Lower leg skin (tissue), 4 donors: ENCODE measurements at regions not wholly inside any gene's neighbourhood (a gene's known extent, or its start where the extent isn't known, plus 50 kb on each side); places are given as distances from the start of the nearest gene placed in this dataset.

Source experiments
- DNase-seq, 2 donors: peaks; one replicate each; pipeline ENCODE4 v3.0.0-alpha.2; 2019; ENCODE audit warnings: low spot score in 2 of 2
- H3K4me3 ChIP-seq: fragments of 200-600 bp; sonication (generic); 2 replicates; pipeline ENCODE4 v1.5.1; 2017; ENCODE audit warnings: mild to moderate bottlenecking, low read depth; ENCODE audit not compliant: poor library complexity, severe bottlenecking
- POLR2A ChIP-seq, 2 donors: fragments of 450-650 bp; IDR thresholded peaks; one replicate each; pipeline ENCODE4 v1.6.1; 2016 to 2017; ENCODE audit warnings: antibody characterized with exemption in 2 of 2, mild to moderate bottlenecking in 1 of 2, moderate library complexity in 1 of 2
- WGBS, 2 donors: methylation state at CpG; one replicate each; pipeline ENCODE4 v1.1.5; 2018; 5-methylcytosine and 5-hydroxymethylcytosine counted together
- intact Hi-C: fragments of 100-400 bp; cut with DNase I; formaldehyde crosslinking; loops from one replicate; pipeline ENCODE4 v1.15.0; 2023; ENCODE audit warnings: low total_unique reads
- TF ChIP-seq, protein P1 (sequence below), 3 donors: fragments of 450-650 bp; IDR thresholded peaks; one replicate each; pipeline ENCODE4 v1.5.1; 2016; ENCODE audit warnings: antibody characterized with exemption in 3 of 3, mild to moderate bottlenecking in 3 of 3, moderate library complexity in 2 of 3

DNA sequence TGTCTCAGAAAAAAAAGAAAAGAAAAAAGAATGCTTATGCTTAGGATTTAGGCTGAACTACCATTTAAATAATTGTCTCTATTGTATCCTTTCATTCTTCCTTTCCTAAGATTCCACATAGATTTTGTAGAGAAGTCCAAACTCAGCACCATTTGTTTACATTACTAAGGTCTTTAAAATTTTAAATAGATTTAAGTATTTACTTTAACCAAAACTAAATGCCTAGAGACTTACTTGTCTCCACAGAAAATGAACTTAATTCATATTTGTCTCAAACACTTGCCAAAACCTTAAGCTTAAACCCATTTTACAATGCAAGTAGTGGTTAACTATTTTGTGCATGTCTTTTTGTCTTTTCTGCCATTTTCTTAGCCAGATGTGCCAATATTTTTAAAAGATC is 54.1 kb upstream of the ABI1 start:
- intact Hi-C loops = no loop called here
- DNase-seq = no peak
- no peak for TF ChIP-seq POLR2A (IDR thresholded peaks at IDR 0.05)
- TF ChIP-seq, protein P1, sequence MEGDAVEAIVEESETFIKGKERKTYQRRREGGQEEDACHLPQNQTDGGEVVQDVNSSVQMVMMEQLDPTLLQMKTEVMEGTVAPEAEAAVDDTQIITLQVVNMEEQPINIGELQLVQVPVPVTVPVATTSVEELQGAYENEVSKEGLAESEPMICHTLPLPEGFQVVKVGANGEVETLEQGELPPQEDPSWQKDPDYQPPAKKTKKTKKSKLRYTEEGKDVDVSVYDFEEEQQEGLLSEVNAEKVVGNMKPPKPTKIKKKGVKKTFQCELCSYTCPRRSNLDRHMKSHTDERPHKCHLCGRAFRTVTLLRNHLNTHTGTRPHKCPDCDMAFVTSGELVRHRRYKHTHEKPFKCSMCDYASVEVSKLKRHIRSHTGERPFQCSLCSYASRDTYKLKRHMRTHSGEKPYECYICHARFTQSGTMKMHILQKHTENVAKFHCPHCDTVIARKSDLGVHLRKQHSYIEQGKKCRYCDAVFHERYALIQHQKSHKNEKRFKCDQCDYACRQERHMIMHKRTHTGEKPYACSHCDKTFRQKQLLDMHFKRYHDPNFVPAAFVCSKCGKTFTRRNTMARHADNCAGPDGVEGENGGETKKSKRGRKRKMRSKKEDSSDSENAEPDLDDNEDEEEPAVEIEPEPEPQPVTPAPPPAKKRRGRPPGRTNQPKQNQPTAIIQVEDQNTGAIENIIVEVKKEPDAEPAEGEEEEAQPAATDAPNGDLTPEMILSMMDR (IDR thresholded peaks at IDR 0.05) = no peak
- H3K4me3 ChIP-seq = no peak overlapping the region

DNA sequence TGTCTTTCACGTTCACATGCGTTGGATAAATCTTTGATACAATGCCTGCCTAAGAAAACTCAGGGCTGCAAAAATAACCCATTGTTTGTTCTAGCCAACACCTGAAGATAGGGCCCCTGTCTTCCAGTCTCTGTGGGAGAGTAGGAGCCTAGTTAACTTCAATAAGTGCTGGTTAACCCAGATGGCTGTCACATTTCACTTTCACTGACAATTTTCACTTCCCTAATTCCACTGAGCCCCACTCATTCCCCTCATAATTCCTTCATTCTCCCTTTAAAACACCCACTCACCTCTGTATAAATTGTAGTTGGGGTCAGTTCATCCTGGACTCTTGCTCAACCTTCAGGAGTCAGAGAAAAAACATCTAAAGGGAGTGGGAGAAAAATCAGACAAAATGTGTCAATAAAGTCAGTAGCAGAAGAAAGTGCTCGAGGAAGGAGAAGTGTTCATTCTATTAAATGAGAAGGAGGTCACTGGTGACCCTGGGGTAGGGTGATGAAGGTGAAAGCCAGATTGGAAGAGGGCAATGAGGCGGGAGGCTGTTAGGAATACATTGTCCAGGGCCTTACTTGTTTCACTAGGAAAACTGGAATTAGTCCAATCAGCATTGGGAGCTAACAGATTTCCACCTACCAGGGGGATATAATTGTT is 51.2 kb upstream of the ABI1 start:
- intact Hi-C loops = no loop called here
- no peak overlapping the region for H3K4me3 ChIP-seq
- 77 to 78% methylated on average over 4 of the region's 4 CpGs for WGBS, 2 donors
- TF ChIP-seq, protein P1 (IDR thresholded peaks at IDR 0.05) = no peak
- TF ChIP-seq POLR2A (IDR thresholded peaks at IDR 0.05) = no peak
- no peak for DNase-seq
